HepG2 (cell line): ENCODE measurements at regions not wholly inside any gene's neighbourhood (a gene's known extent, or its start where the extent isn't known, plus 50 kb on each side); places are given as distances from the start of the nearest gene placed in this dataset.

Experiments used
- ATAC-seq: fragments of 200-7000 bp; cut with Tn5 transposase; 3 replicates; pipeline ENCODE4 v1.9.1; 2020; ENCODE audit warnings: mild to moderate bottlenecking, moderate library complexity
- BruUV-seq: library from RNA; stranded (reverse); fragments of 400-500 nt; replicated peaks from 2 replicates; lab custom pipeline; 2021; lab: Mats Ljungman, UMichigan
- CTCF ChIA-PET: fragments of 300-600 bp; formaldehyde crosslinking; extraction: SDS; loops from one replicate; lab custom pipeline; 2021; ENCODE audit warnings: low total read pairs, inconsistent platforms, low intra/inter-chr PET ratio; lab: Yijun Ruan, JAX
- POLR2A ChIA-PET: fragments of 350-600 bp; sonication (Branson Sonifier 250); formaldehyde crosslinking; loops from one replicate; lab custom pipeline; 2020; ENCODE audit warnings: antibody characterized with exemption, inconsistent platforms; lab: Yijun Ruan, JAX
- DNase-seq: peaks from one replicate; pipeline ENCODE4 v3.0.0-alpha.2; 2015; ENCODE audit warnings: low spot score
- FAIRE-seq: peaks from 3 replicates; lab custom pipeline; 2011; peaks lifted over from hg19 to GRCh38; lab: Jason Lieb, UNC
- H2AFZ ChIP-seq: one replicate; pipeline ENCODE4 v1.6.1; 2011; ENCODE audit warnings: low read length, inconsistent platforms
- H3K27ac ChIP-seq: fragments of 300-600 bp; 3 replicates; pipeline ENCODE4 v1.8.0; 2011; ENCODE audit warnings: mixed run types, mild to moderate bottlenecking, mixed read lengths, low read length, inconsistent platforms; ENCODE audit not compliant: insufficient read depth; ENCODE audit errors: extremely low read length
- H3K27me3 ChIP-seq, 2 experiments: fragments of 200-600 bp in 1 of 2; 2 replicates in 1 of 2; 3 replicates in 1 of 2; pipeline versions ENCODE4 v1.6.0 to v1.8.0; 2011; ENCODE audit warnings: low read length in 2 of 2, mild to moderate bottlenecking in 2 of 2, moderate library complexity in 2 of 2, inconsistent platforms in 1 of 2; ENCODE audit not compliant: insufficient read depth in 2 of 2, control insufficient read depth in 1 of 2
- H3K36me3 ChIP-seq, 2 experiments: fragments of 200-600 bp in 1 of 2; replicated peaks in 1 of 2; 2 replicates in 1 of 2; 3 replicates in 1 of 2; pipeline versions ENCODE4 v1.5.1 to v1.8.0; 2011; ENCODE audit warnings: low read length in 2 of 2, inconsistent platforms in 1 of 2; ENCODE audit not compliant: insufficient read depth in 2 of 2, control insufficient read depth in 1 of 2
- H3K4me1 ChIP-seq: 2 replicates; pipeline ENCODE4 v1.5.1; 2012; ENCODE audit warnings: low read length, inconsistent platforms; ENCODE audit not compliant: insufficient read depth
- H3K4me2 ChIP-seq: 2 replicates; pipeline ENCODE4 v1.6.0; 2011; ENCODE audit warnings: low read depth, low read length, inconsistent platforms
- H3K4me3 ChIP-seq, 3 experiments: fragments of 200-600 bp in 1 of 3; sonication (generic), shearing (Covaris generic) in 1 of 3; replicated peaks in 1 of 3; 2 replicates each; pipeline ENCODE4 v1.5.1; 2011 to 2016; ENCODE audit warnings: low read length in 3 of 3, inconsistent platforms in 2 of 3, low read depth in 2 of 3, mild to moderate bottlenecking in 2 of 3, control low read depth in 1 of 3, mixed read lengths in 1 of 3; ENCODE audit not compliant: insufficient read depth in 1 of 3
- H3K79me2 ChIP-seq: one replicate; pipeline ENCODE4 v1.6.1; 2011; ENCODE audit warnings: low read length, inconsistent platforms; ENCODE audit not compliant: insufficient read depth
- H3K9ac ChIP-seq: 2 replicates; pipeline ENCODE4 v1.6.0; 2011; ENCODE audit warnings: mild to moderate bottlenecking, low read depth, low read length, inconsistent platforms; ENCODE audit not compliant: insufficient read depth
- H3K9me3 ChIP-seq: 2 replicates; pipeline ENCODE4 v1.5.1; 2012; ENCODE audit warnings: mild to moderate bottlenecking, low read length
- H4K20me1 ChIP-seq: 2 replicates; pipeline ENCODE4 v1.6.0; 2011; ENCODE audit warnings: inconsistent platforms, mild to moderate bottlenecking, low read length, moderate library complexity; ENCODE audit not compliant: insufficient read depth
- JARID2 ChIP-seq: sonication (generic); formaldehyde crosslinking; IDR thresholded peaks from 2 replicates; pipeline ENCODE4 v1.8.1; 2023; ENCODE audit warnings: missing genetic modification reagents, inconsistent platforms; ENCODE audit not compliant: insufficient replicate concordance
- ZBTB7A ChIP-seq: sonication (generic); formaldehyde crosslinking; IDR thresholded peaks from 2 replicates; pipeline ENCODE4 v1.8.0; 2022; ENCODE audit warnings: mild to moderate bottlenecking, missing genetic modification reagents
- ZNF317 ChIP-seq: sonication (generic); formaldehyde crosslinking; IDR thresholded peaks from 2 replicates; pipeline ENCODE4 v1.5.0; 2020; ENCODE audit warnings: mild to moderate bottlenecking, missing genetic modification reagents
- ZNF563 ChIP-seq: sonication (generic); formaldehyde crosslinking; IDR thresholded peaks from 2 replicates; pipeline ENCODE4 v1.8.0; 2022; ENCODE audit warnings: mild to moderate bottlenecking, moderate library complexity, missing genetic modification reagents
- ZNF605 ChIP-seq: sonication (generic); formaldehyde crosslinking; IDR thresholded peaks from 2 replicates; pipeline ENCODE4 v1.8.0; 2022; ENCODE audit warnings: mild to moderate bottlenecking, missing genetic modification reagents
- ZNF615 ChIP-seq: sonication (generic); formaldehyde crosslinking; IDR thresholded peaks from 2 replicates; pipeline ENCODE4 v1.5.0; 2020; ENCODE audit warnings: mild to moderate bottlenecking, missing genetic modification reagents, borderline replicate concordance
- whole genome bisulfite sequencing: methylation state at CpG from one replicate; pipeline ENCODE4 v1.1.6; 2017; ENCODE audit warnings: low lambda C conversion rate; 5-methylcytosine and 5-hydroxymethylcytosine counted together
- in situ Hi-C: cut with HindIII; loops from 2 replicates; pipeline ENCODE4 v1.10.0; 2017; ENCODE audit warnings: low pct_unique_long_range_greater_than_20kb; ENCODE audit not compliant: extremely low pct_ligation_motif_present
- intact Hi-C: fragments of 100-400 bp; cut with micrococcal nuclease; formaldehyde crosslinking; loops from one replicate; pipeline ENCODE4 v1.10.0; 2022; ENCODE audit not compliant: unreplicated experiment
- TF ChIP-seq, protein P1 (sequence below), 2 experiments: sonication (generic) in 1 of 2; formaldehyde crosslinking in 1 of 2; IDR thresholded peaks; 2 replicates each; pipeline versions ENCODE4 v1.4.0 to v1.6.1; 2016 to 2020; ENCODE audit warnings: borderline replicate concordance in 1 of 2, low read depth in 1 of 2, mild to moderate bottlenecking in 1 of 2, missing genetic modification reagents in 1 of 2
- TF ChIP-seq, protein P2 (sequence below): sonication (generic); formaldehyde crosslinking; IDR thresholded peaks from 2 replicates; pipeline ENCODE4 v1.8.0; 2022; ENCODE audit warnings: mild to moderate bottlenecking, missing genetic modification reagents; ENCODE audit not compliant: insufficient replicate concordance
- TF ChIP-seq, protein P3 (sequence below): sonication (generic); formaldehyde crosslinking; conservative IDR thresholded peaks from 2 replicates; pipeline ENCODE4 v1.8.1; 2023; ENCODE audit warnings: missing genetic modification reagents

DNA sequence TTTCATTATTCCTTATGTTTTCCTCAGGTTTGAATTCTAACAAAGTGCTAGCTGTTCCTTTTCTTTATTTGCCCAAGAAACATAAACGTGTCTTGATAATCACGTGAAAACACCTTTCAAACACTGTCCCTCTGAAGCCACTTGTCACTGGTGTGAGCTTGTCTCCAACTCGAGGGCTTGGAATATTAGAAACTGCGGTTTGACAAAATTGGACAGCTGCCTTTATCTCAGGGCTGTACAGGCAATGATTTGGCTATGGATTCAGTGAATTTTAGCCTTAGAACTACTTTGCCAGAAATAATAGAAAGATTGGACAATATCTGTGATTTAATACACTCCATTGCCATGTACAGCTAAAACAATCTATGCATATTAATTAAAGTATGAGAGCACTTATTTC lies 763.0 kb upstream of the ACVR2A start:
- Histone ChIP-seq H4K20me1 (no peaks in the 10 kb centered on the region), H3K79me2 (no peaks in the 10 kb centered on the region), H3K4me2 (no peak overlapping the region), H3K27me3 (no peaks in the 10 kb centered on the region), H2AFZ (no peak overlapping the region), H3K36me3 (no peaks in the 10 kb centered on the region), H3K4me3 (no peak overlapping the region), H3K9ac (no peak overlapping the region), H3K4me1 (no peaks in the 10 kb centered on the region), H3K9me3 (no peaks in the 10 kb centered on the region), H3K27ac (no peak overlapping the region)
- no TSS peak for BruUV-seq
- no peak for FAIRE-seq
- DNase-seq = no peak
- under 1% methylated on average over 4 of the region's 4 CpGs for WGBS
- no peak for ATAC-seq
- ChIA-PET POLR2A (no interaction called here), CTCF (interaction anchor here (3.0 kb wide), 1 partner anchor 829 kb away, joined by 15 read pairs; no protein-coding TSS in a partner anchor)
- in situ Hi-C loops (loop anchor here (10.0 kb wide), 1 partner anchor 833 kb away; no protein-coding TSS in a partner anchor), intact Hi-C loops (no loop called here)
- TF ChIP-seq, protein P1, sequence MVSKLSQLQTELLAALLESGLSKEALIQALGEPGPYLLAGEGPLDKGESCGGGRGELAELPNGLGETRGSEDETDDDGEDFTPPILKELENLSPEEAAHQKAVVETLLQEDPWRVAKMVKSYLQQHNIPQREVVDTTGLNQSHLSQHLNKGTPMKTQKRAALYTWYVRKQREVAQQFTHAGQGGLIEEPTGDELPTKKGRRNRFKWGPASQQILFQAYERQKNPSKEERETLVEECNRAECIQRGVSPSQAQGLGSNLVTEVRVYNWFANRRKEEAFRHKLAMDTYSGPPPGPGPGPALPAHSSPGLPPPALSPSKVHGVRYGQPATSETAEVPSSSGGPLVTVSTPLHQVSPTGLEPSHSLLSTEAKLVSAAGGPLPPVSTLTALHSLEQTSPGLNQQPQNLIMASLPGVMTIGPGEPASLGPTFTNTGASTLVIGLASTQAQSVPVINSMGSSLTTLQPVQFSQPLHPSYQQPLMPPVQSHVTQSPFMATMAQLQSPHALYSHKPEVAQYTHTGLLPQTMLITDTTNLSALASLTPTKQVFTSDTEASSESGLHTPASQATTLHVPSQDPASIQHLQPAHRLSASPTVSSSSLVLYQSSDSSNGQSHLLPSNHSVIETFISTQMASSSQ (IDR thresholded peaks at IDR 0.05; ENCODE audit: low read depth) = no peak
- TF ChIP-seq, protein P1 (CRISPR knock-in tag; IDR thresholded peaks at IDR 0.05; ENCODE audit: borderline replicate concordance) = no peak
- TF ChIP-seq ZNF317 (CRISPR knock-in tag) (no peak), ZBTB7A (no peak), ZNF563 (CRISPR knock-in tag) (no peak), ZNF615 (CRISPR knock-in tag) (no peak), JARID2 (CRISPR knock-in tag) (no peak), ZNF605 (CRISPR knock-in tag) (no peak)
- TF ChIP-seq, protein P2, sequence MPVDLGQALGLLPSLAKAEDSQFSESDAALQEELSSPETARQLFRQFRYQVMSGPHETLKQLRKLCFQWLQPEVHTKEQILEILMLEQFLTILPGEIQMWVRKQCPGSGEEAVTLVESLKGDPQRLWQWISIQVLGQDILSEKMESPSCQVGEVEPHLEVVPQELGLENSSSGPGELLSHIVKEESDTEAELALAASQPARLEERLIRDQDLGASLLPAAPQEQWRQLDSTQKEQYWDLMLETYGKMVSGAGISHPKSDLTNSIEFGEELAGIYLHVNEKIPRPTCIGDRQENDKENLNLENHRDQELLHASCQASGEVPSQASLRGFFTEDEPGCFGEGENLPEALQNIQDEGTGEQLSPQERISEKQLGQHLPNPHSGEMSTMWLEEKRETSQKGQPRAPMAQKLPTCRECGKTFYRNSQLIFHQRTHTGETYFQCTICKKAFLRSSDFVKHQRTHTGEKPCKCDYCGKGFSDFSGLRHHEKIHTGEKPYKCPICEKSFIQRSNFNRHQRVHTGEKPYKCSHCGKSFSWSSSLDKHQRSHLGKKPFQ (CRISPR knock-in tag) = no peak
- TF ChIP-seq, protein P3, sequence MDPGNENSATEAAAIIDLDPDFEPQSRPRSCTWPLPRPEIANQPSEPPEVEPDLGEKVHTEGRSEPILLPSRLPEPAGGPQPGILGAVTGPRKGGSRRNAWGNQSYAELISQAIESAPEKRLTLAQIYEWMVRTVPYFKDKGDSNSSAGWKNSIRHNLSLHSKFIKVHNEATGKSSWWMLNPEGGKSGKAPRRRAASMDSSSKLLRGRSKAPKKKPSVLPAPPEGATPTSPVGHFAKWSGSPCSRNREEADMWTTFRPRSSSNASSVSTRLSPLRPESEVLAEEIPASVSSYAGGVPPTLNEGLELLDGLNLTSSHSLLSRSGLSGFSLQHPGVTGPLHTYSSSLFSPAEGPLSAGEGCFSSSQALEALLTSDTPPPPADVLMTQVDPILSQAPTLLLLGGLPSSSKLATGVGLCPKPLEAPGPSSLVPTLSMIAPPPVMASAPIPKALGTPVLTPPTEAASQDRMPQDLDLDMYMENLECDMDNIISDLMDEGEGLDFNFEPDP (CRISPR knock-in tag) = no peak
